ENCODE measurements at regions not wholly inside any gene's neighbourhood (a gene's known extent, or its start where the extent isn't known, plus 50 kb on each side); places are given as distances from the start of the nearest gene placed in this dataset.
A peak's percentile ranks its signal among the peaks of the same experiment; 100 is the strongest.

GRCh38 chr11:116501728-116502127, 271.1 kb downstream of the BUD13 start (continued):
- TF ChIP-seq REST (IDR thresholded peaks at IDR 0.05; ENCODE audit: unreplicated experiment) (no peak), ZNF331 (CRISPR knock-in tag; IDR thresholded peaks at IDR 0.05; ENCODE audit: low read depth) (no peak), JUNB (IDR thresholded peaks at IDR 0.05; ENCODE audit: unreplicated experiment) (no peak)

GRCh38 chr11:116500947-116501602, 271.7 kb downstream of the BUD13 start:
- Histone ChIP-seq H3K9me2 (ENCODE audit: insufficient read depth) (0 out of 2 replicates have a peak, but pooled peaks cover 7% of the 10 kb centered on the region), H3K27ac (ENCODE audit: low read depth) (no peak overlapping the region), H3K36me3 (ENCODE audit: insufficient read depth) (no peaks in the 10 kb centered on the region), H3K79me2 (replicated peaks; ENCODE audit: insufficient read depth) (no peaks in the 10 kb centered on the region), H2AFZ (peak overlapping the region; percentile 78), H3K4me1 (ENCODE audit: insufficient read depth) (peaks cover 52% of the 10 kb centered on the region), H3K27me3 (ENCODE audit: insufficient read depth) (peaks cover 39% of the 10 kb centered on the region), H3K4me3 (peak overlapping the region; percentile 51), H3F3A (replicated peaks; ENCODE audit: low read depth) (peaks cover 11% of the 10 kb centered on the region), H3K4me2 (peak overlapping the region; percentile 80), H4K20me1 (replicated peaks; ENCODE audit: insufficient read depth) (no peaks in the 10 kb centered on the region)
- Mint-ChIP-seq H3K27me3 (ENCODE audit: insufficient read depth, low read depth, poor library complexity) (peaks cover 22% of the 10 kb centered on the region), H3K4me1 (peaks cover 47% of the 10 kb centered on the region), H3K27ac (no peak overlapping the region), H3K36me3 (ENCODE audit: low read depth) (no peaks in the 10 kb centered on the region), H3K9me3 (no peaks in the 10 kb centered on the region), H3K4me3 (peak overlapping the region; percentile 62)
- peak; percentile 66 for DNase-seq (ENCODE audit: low spot score)
- peak; percentile 33 for ATAC-seq
- TF ChIP-seq REST (IDR thresholded peaks at IDR 0.05; ENCODE audit: unreplicated experiment) (no peak), ETS1 (IDR thresholded peaks at IDR 0.05) (no peak), EZH2phosphoT487 (IDR thresholded peaks at IDR 0.05; ENCODE audit: unreplicated experiment) (no peak), STAT1 (IDR thresholded peaks at IDR 0.05; ENCODE audit: unreplicated experiment) (no peak), EZH2 (IDR thresholded peaks at IDR 0.05; ENCODE audit: low read depth, unreplicated experiment) (no peak), CREB1 (CRISPR knock-in tag; IDR thresholded peaks at IDR 0.05; ENCODE audit: low read depth) (no peak), POLR2AphosphoS5 (IDR thresholded peaks at IDR 0.05; ENCODE audit: low read depth) (no peak), NANOG (IDR thresholded peaks at IDR 0.05; ENCODE audit: borderline replicate concordance) (no peak), JUNB (IDR thresholded peaks at IDR 0.05; ENCODE audit: unreplicated experiment) (no peak)
